ENCODE measurements at regions not wholly inside any gene's neighbourhood (a gene's known extent, or its start where the extent isn't known, plus 50 kb on each side); places are given as distances from the start of the nearest gene placed in this dataset.

DNA sequence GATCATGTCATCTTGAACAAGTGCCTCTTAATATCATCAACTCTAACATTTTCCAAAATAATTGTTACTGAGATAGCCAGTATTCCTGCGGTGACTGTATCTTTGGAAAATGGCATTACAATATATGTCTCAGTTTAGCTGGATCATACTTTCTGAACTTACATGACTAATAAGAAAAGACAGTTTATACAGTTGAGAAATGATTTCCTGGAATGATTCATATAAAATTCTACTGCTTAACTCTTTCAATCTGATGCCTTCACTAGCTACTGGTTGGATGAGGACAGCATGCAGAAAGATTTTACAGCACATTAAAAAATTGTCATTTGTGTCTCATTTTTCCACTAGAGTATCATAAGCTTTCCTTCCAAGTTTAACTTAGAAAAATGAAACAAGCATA, 302.1 kb downstream of the PCDH17 start:
- no peak for TF ChIP-seq EZH2 (IDR thresholded peaks at IDR 0.05; ENCODE audit: borderline replicate concordance, low read length)
- TF ChIP-seq, protein P1, sequence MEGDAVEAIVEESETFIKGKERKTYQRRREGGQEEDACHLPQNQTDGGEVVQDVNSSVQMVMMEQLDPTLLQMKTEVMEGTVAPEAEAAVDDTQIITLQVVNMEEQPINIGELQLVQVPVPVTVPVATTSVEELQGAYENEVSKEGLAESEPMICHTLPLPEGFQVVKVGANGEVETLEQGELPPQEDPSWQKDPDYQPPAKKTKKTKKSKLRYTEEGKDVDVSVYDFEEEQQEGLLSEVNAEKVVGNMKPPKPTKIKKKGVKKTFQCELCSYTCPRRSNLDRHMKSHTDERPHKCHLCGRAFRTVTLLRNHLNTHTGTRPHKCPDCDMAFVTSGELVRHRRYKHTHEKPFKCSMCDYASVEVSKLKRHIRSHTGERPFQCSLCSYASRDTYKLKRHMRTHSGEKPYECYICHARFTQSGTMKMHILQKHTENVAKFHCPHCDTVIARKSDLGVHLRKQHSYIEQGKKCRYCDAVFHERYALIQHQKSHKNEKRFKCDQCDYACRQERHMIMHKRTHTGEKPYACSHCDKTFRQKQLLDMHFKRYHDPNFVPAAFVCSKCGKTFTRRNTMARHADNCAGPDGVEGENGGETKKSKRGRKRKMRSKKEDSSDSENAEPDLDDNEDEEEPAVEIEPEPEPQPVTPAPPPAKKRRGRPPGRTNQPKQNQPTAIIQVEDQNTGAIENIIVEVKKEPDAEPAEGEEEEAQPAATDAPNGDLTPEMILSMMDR (conservative IDR thresholded peaks at IDR 0.05 in 1 of 2, IDR thresholded peaks at IDR 0.05 in 1 of 2; ENCODE audit: extremely low read depth in 1 of 2, insufficient read depth in 1 of 2, low read depth in 1 of 2, low read length in 2 of 2) = no peak

All from mammary epithelial cell (primary cell).